ENCODE measurements at regions not wholly inside any gene's neighbourhood (a gene's known extent, or its start where the extent isn't known, plus 50 kb on each side); places are given as distances from the start of the nearest gene placed in this dataset.

DNA sequence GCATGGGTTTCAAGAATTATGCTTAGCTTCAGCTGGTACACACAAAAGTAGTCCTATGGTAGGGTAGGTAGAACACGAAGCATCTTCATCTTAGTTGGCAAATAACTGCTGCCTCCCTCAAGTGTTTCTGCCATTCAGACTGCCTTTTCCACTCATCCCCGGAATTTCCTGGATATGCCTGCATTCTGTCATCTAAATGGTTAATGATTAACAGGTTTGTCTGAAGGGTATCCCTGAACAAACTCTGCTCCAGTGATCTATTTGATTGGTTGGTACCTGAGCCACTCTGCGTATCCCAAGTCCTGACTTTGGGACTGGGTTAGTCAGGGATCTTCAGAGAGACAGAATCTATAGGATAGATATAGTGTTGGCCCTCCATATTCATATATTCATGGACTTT is 272.3 kb upstream of the RAG2 start:
- ChIA-PET CTCF (no interaction called here), POLR2A (no interaction called here)
- no peak for DNase-seq (ENCODE audit: extremely low spot score)
- no peak for TF ChIP-seq CTCF (IDR thresholded peaks at IDR 0.05; ENCODE audit: control extremely low read depth, extremely low read depth, low read depth, missing control alignments)

- ChIA-PET CTCF (interaction anchor here (1.6 kb wide), 1 partner anchor 23 kb away, joined by 3 read pairs; no protein-coding TSS in a partner anchor), POLR2A (no interaction called here)
- no peak for TF ChIP-seq CTCF (IDR thresholded peaks at IDR 0.05; ENCODE audit: control extremely low read depth, extremely low read depth, low read depth, missing control alignments)
- DNase-seq (ENCODE audit: extremely low spot score): no peak
These were observed 270.3 kb upstream of the RAG2 start for GRCh38 chr11:36868380-36868779.

DNA sequence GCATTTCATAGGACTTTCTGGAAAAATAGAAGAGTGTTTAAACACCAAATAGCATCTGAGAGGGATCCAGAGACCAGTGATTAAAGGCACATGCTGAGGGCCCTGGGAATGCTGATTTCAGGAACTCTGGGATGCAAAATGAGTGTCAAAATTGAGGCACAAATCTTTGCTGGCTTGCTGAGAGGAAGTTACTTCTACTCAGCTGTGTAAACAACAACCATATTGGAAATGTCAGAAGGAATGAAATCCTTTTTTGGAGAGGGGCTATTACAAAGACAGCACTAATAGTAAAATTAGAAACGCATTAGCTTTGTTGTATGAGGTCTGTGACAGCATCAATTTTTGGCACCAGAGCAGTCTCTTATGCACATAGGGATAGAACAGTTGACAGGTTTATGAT is 267.8 kb upstream of the RAG2 start:
- ChIA-PET POLR2A (no interaction called here), CTCF (interaction anchor here (1.0 to 1.7 kb wide), 3 partner anchors 10 to 19 kb away, joined by 3 to 4 read pairs (median 3); no protein-coding TSS in a partner anchor)
- no peak for TF ChIP-seq CTCF (IDR thresholded peaks at IDR 0.05; ENCODE audit: control extremely low read depth, extremely low read depth, low read depth, missing control alignments)
- DNase-seq (ENCODE audit: extremely low spot score): no peak

DNA sequence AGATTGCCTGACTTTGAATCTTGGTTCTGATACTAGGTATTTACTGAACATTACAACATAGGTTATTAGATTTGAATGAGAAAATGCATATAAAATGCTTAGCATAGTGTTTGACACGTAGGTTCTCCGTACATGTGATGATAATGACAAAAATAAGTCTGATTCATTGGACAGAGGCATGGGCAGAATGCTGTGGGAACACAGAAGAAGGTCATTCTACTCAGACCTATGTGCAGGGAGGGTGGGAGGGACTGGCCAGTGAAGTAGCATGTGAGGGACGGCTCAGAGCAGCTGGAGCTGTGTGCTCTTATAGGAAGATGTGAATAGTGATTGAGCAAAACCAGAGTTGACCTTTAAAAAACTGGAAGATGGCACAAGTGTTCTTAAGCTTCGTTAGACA is 256.8 kb upstream of the RAG2 start:
- no peak for DNase-seq (ENCODE audit: extremely low spot score)
- POLR2A ChIA-PET: no interaction called here
- CTCF ChIA-PET: no interaction called here
- TF ChIP-seq CTCF (IDR thresholded peaks at IDR 0.05; ENCODE audit: control extremely low read depth, extremely low read depth, low read depth, missing control alignments): no peak

- POLR2A ChIA-PET: no interaction called here
These were observed 250.6 kb upstream of the RAG2 start for GRCh38 chr11:36848660-36849059.

DNA sequence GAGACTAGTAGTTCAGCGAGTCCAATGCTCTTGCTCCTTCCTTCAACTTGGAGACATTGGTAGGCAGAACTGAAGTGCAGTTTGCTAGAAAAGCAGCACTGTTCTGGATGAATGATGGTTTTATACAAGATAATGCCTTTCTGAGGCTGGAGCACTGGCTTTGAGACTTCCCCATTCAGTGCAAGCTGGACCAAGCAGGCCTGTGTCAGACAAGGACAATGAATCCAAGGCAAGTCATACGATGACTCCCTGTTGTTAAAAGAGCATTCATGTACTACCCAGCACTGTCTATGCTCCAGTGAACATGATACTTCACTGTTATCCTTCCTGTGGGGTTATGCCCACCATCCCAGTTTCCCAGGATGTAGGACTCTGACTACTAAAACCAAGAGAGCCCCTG is 242.3 kb upstream of the RAG2 start:
- TF ChIP-seq CTCF (IDR thresholded peaks at IDR 0.05; ENCODE audit: control extremely low read depth, extremely low read depth, low read depth, missing control alignments): no peak
- DNase-seq (ENCODE audit: extremely low spot score): no peak
- ChIA-PET CTCF (no interaction called here), POLR2A (no interaction called here)

More at GRCh38 chr11:36848660-36849059, 250.6 kb upstream of the RAG2 start:
- TF ChIP-seq CTCF (IDR thresholded peaks at IDR 0.05; ENCODE audit: control extremely low read depth, extremely low read depth, low read depth, missing control alignments): no peak
- CTCF ChIA-PET: no interaction called here
- no peak for DNase-seq (ENCODE audit: extremely low spot score)

All from GM10248 (cell line).